RWPE1 (cell line): ENCODE measurements at regions not wholly inside any gene's neighbourhood (a gene's known extent, or its start where the extent isn't known, plus 50 kb on each side); places are given as distances from the start of the nearest gene placed in this dataset.

Experiments
- CTCF ChIA-PET: fragments of 350-600 bp; sonication (Branson Sonifier 250); formaldehyde crosslinking; extraction: SDS; loops from one replicate; lab custom pipeline; 2021; lab: Yijun Ruan, JAX
- POLR2A ChIA-PET: fragments of 400-600 bp; formaldehyde crosslinking; extraction: SDS; loops from one replicate; lab custom pipeline; 2020; ENCODE audit warnings: antibody characterized with exemption; ENCODE audit not compliant: low non-redundant PET; lab: Yijun Ruan, JAX
- DNase-seq: peaks from one replicate; pipeline ENCODE4 v3.0.0; 2012; ENCODE audit warnings: low spot score
- H3K27ac ChIP-seq: fragments of 450-650 bp; 2 replicates; pipeline ENCODE4 v1.5.1; 2017
- CTCF ChIP-seq: fragments of 450-650 bp; conservative IDR thresholded peaks from 2 replicates; pipeline ENCODE4 v1.5.1; 2017; ENCODE audit warnings: low read depth, mild to moderate bottlenecking

- ChIA-PET POLR2A (no interaction called here), CTCF (interaction anchor here (0.6 kb wide), 2 partner anchors 11 to 1200 kb away, joined by 3 to 8 read pairs; no protein-coding TSS in a partner anchor)
- DNase-seq: no peak
- no peak for TF ChIP-seq CTCF
- H3K27ac ChIP-seq: no peak overlapping the region
Measured at GRCh38 chr12:19012965-19013364, 116.6 kb upstream of the PLEKHA5 start.

GRCh38 chr12:19014240-19014639 lies 115.3 kb upstream of the PLEKHA5 start:
- CTCF ChIA-PET: no interaction called here
- no peak for TF ChIP-seq CTCF
- H3K27ac ChIP-seq: no peak overlapping the region
- POLR2A ChIA-PET: no interaction called here
- no peak for DNase-seq

GRCh38 chr12:19015285-19015684 lies 114.2 kb upstream of the PLEKHA5 start:
- ChIA-PET CTCF (no interaction called here), POLR2A (no interaction called here)
- TF ChIP-seq CTCF: no peak
- no peak for DNase-seq
- H3K27ac ChIP-seq: no peak overlapping the region

GRCh38 chr12:19018302-19018970 lies 111.1 kb upstream of the PLEKHA5 start:
- CTCF ChIA-PET: no interaction called here
- no peak overlapping the region for H3K27ac ChIP-seq
- no peak for TF ChIP-seq CTCF
- POLR2A ChIA-PET: no interaction called here
- DNase-seq: peak; percentile 27

GRCh38 chr12:19021240-19021639 lies 108.3 kb upstream of the PLEKHA5 start:
- no peak for DNase-seq
- H3K27ac ChIP-seq: no peak overlapping the region
- TF ChIP-seq CTCF: no peak
- ChIA-PET POLR2A (no interaction called here), CTCF (no interaction called here)

GRCh38 chr12:19021646-19022045 lies 107.9 kb upstream of the PLEKHA5 start:
- no peak for TF ChIP-seq CTCF
- POLR2A ChIA-PET: no interaction called here

More at GRCh38 chr12:19021646-19022045, 107.9 kb upstream of the PLEKHA5 start:
- no peak overlapping the region for H3K27ac ChIP-seq
- CTCF ChIA-PET: no interaction called here
- DNase-seq: no peak
